Astrocyte of the cerebellum (primary cell): ENCODE measurements at regions not wholly inside any gene's neighbourhood (a gene's known extent, or its start where the extent isn't known, plus 50 kb on each side); places are given as distances from the start of the nearest gene placed in this dataset.

Experiments used
- DNase-seq: peaks from one replicate; pipeline ENCODE4 v3.0.0-alpha.2; 2011; ENCODE audit warnings: low read depth
- H3K4me3 ChIP-seq: 2 replicates; pipeline ENCODE4 v1.5.1; 2011; ENCODE audit warnings: mild to moderate bottlenecking, low read depth, low read length, moderate library complexity
- CTCF ChIP-seq: IDR thresholded peaks from 2 replicates; pipeline ENCODE4 v1.5.1; 2012; ENCODE audit warnings: low read length, low read depth, moderate library complexity, mild to moderate bottlenecking; ENCODE audit errors: missing control alignments
- in situ Hi-C: cut with HindIII; loops from 2 replicates; pipeline ENCODE4 v1.10.0; 2017; ENCODE audit warnings: low sequenced_read_pairs

- TF ChIP-seq CTCF, result no peak
- in situ Hi-C loops, result no loop called here
- no peak for DNase-seq
- H3K4me3 ChIP-seq, result no peak overlapping the region
These were observed 201.9 kb upstream of the CCDC150 start for GRCh38 chr2:196437626-196438025.

DNA sequence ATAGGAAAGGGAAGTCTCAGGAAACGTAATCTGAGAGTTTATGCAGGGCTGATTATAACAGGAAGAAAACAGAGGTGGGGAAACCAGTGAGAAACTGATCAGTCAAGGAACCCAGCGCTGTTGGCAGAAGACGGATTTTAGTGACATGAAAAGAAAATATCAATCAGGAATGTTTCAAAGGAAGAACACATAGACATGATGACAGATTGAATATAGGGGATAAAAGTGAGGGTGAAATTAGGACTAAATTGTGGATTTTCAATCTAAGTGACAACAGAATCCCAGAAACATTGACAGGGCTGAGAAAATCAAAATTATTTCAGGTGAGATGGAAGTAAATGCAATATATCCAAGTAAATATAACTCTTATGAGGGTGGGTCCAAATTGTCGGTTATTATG, 199.8 kb upstream of the CCDC150 start:
- no peak for TF ChIP-seq CTCF
- in situ Hi-C loops, result no loop called here
- DNase-seq, result no peak
- H3K4me3 ChIP-seq, result no peak overlapping the region

- in situ Hi-C loops, result no loop called here
- TF ChIP-seq CTCF, result no peak
- no peak for DNase-seq
- H3K4me3 ChIP-seq, result no peak overlapping the region
These were observed 199.1 kb upstream of the CCDC150 start for GRCh38 chr2:196440413-196440812.

DNA sequence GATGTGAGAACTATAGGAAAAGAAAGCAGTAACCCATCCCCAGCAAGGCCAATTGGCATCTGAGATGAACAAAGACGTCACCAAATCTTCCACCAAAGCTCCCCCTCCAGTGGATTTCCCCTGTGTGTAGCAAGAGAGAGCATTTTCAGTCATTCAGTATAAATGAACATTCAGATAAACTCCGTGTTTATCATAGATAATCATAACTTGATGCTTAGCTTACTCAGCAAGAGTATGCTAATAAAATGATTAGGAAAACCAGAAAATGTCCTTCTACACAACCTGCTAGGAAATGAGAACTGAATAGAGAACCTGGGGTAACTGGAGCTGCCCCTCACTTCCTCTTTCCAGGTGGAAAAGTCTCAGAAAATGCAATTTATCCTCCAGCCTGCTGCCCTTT, 198.0 kb upstream of the CCDC150 start:
- H3K4me3 ChIP-seq, result no peak overlapping the region
- in situ Hi-C loops, result no loop called here
- no peak for TF ChIP-seq CTCF
- no peak for DNase-seq

DNA sequence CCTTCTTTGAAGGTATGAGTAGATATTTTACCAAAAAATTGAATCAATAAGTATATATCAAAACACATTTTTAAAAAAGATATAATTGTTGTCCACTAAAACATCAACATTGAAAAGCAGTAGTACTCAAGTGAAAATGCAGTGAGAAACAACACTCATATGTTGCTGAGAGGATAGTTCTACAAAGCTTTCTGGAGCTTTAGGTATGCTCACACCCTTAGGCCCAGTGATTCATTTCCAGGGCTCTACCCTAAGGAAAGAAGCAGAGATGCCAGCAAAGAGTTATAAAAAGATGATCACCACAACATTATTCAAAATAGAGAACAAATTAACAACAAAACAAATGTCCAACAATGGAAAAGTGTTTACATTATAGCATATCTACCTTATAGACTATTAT, 197.3 kb upstream of the CCDC150 start:
- in situ Hi-C loops, result no loop called here

GRCh38 chr2:196444442-196444841, 195.1 kb upstream of the CCDC150 start:
- DNase-seq, result no peak
- no peak for TF ChIP-seq CTCF
- in situ Hi-C loops, result no loop called here
- H3K4me3 ChIP-seq, result no peak overlapping the region

More for the DNA sequence above, 197.3 kb upstream of the CCDC150 start:
- DNase-seq, result no peak
- TF ChIP-seq CTCF, result no peak
- H3K4me3 ChIP-seq, result no peak overlapping the region

DNA sequence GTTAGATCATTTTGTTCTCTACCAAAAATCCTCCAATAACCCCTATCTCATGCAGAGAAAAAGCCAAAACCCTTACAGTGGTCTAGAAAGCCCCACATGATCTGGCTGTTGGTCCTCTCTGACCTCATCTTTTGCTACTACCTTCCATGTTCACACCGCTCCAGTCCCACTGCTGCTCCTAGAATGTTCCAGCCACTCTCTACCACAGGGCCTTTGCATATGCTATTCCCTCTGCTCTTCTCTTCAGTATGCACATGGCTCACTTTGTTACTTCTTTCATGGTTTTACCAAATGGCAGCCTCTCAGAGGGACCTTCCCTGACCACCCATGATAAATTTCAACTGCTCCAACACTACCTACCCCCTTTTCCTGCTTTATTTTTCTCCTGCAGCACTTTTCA, 193.5 kb upstream of the CCDC150 start:
- in situ Hi-C loops, result no loop called here
- DNase-seq, result no peak
- H3K4me3 ChIP-seq, result no peak overlapping the region
- TF ChIP-seq CTCF, result no peak
